CD4-positive, alpha-beta T cell (primary cell): ENCODE measurements at regions not wholly inside any gene's neighbourhood (a gene's known extent, or its start where the extent isn't known, plus 50 kb on each side); places are given as distances from the start of the nearest gene placed in this dataset.

Source experiments
- ATAC-seq: fragments of 200-7000 bp; cut with Tn5 transposase; one replicate; pipeline ENCODE4 v1.10.0; 2022; ENCODE audit warnings: mild to moderate bottlenecking; ENCODE audit not compliant: poor library complexity
- CTCF ChIA-PET: fragments of 350-600 bp; sonication (Branson Sonifier 250); formaldehyde crosslinking; loops from one replicate; lab custom pipeline; 2021; ENCODE audit warnings: antibody characterized with exemption, inconsistent platforms; lab: Charles Lee
- POLR2A ChIA-PET: fragments of 350-600 bp; sonication (Branson Sonifier 250); formaldehyde crosslinking; loops from one replicate; lab custom pipeline; 2021; ENCODE audit warnings: antibody characterized with exemption, inconsistent platforms; lab: Charles Lee
- DNase-seq, 14 experiments: peaks; one replicate each; pipeline ENCODE4 v3.0.0-alpha.2; 2013 to 2020; ENCODE audit warnings: mixed read lengths in 2 of 14
- H3K27ac ChIP-seq, 2 donors: one replicate each; pipeline versions ENCODE4 v1.5.1 to v1.7.0; 2013; ENCODE audit warnings: low read length in 2 of 2, low read depth in 1 of 2, mild to moderate bottlenecking in 1 of 2
- H3K27me3 ChIP-seq, 2 experiments: 1 replicate in 1 of 2; 2 replicates in 1 of 2; pipeline versions ENCODE4 v1.6.1 to v1.7.0; 2013; ENCODE audit warnings: low read length in 2 of 2, control low read depth in 1 of 2, mild to moderate bottlenecking in 1 of 2, moderate library complexity in 1 of 2; ENCODE audit not compliant: insufficient read depth in 2 of 2, control insufficient read depth in 1 of 2
- H3K36me3 ChIP-seq: one replicate; pipeline ENCODE4 v1.6.1; 2013; ENCODE audit warnings: low read length, control low read depth; ENCODE audit not compliant: insufficient read depth
- H3K4me1 ChIP-seq: one replicate; pipeline ENCODE4 v1.6.1; 2013; ENCODE audit warnings: low read length, control low read depth; ENCODE audit not compliant: insufficient read depth
- H3K4me3 ChIP-seq: one replicate; pipeline ENCODE4 v1.5.1; 2013; ENCODE audit warnings: mild to moderate bottlenecking, low read length, moderate library complexity
- H3K9me3 ChIP-seq, 2 experiments: 1 replicate in 1 of 2; 2 replicates in 1 of 2; pipeline versions ENCODE4 v1.6.1 to v1.7.0; 2013; ENCODE audit warnings: low read length in 2 of 2, mild to moderate bottlenecking in 2 of 2, control low read depth in 1 of 2, moderate library complexity in 1 of 2; ENCODE audit not compliant: control insufficient read depth in 1 of 2, insufficient read depth in 1 of 2
- H3K27ac Mint-ChIP-seq: one replicate; pipeline ENCODE4 v1.8.0; 2020; ENCODE audit warnings: mixed read lengths
- H3K27me3 Mint-ChIP-seq: one replicate; pipeline ENCODE4 v1.8.0; 2021; ENCODE audit warnings: mixed read lengths
- H3K36me3 Mint-ChIP-seq: one replicate; pipeline ENCODE4 v1.8.0; 2021; ENCODE audit warnings: low read depth, mixed read lengths
- H3K4me1 Mint-ChIP-seq: one replicate; pipeline ENCODE4 v1.8.0; 2021; ENCODE audit warnings: low read depth, mixed read lengths
- H3K4me3 Mint-ChIP-seq: one replicate; pipeline ENCODE4 v1.8.0; 2020; ENCODE audit warnings: mild to moderate bottlenecking, mixed read lengths
- H3K9me3 Mint-ChIP-seq: one replicate; pipeline ENCODE4 v1.8.0; 2020; ENCODE audit warnings: mixed read lengths
- CTCF ChIP-seq: fragments of 200-600 bp; IDR thresholded peaks from one replicate; pipeline ENCODE4 v1.8.0; 2022; ENCODE audit warnings: antibody characterized with exemption, mild to moderate bottlenecking
- intact Hi-C, 2 experiments: fragments of 100-400 bp; cut with DNase I in 1 of 2; cut with micrococcal nuclease in 1 of 2; formaldehyde crosslinking; loops; one replicate each; pipeline versions ENCODE4 v1.15.1 to v1.9.0; 2023 to 2025; cut with DNase I, micrococcal nuclease

- peaks cover 5% of the 10 kb centered on the region for H3K36me3 Mint-ChIP-seq
- ATAC-seq: no peak
- no peaks in the 10 kb centered on the region for H3K27me3 ChIP-seq
- no peaks in the 10 kb centered on the region for H3K36me3 ChIP-seq
- H3K27ac ChIP-seq: no peak overlapping the region
- H3K4me1 Mint-ChIP-seq: no peaks in the 10 kb centered on the region
- no peaks in the 10 kb centered on the region for H3K4me1 ChIP-seq
- no peak overlapping the region for H3K4me3 ChIP-seq
- no peak overlapping the region for H3K4me3 Mint-ChIP-seq
- H3K9me3 ChIP-seq: peaks cover 0 to 11% of the 10 kb centered on the region in 2 experiments
- POLR2A ChIA-PET: interaction anchor here (0.5 kb wide), 1 partner anchor 665 kb away, joined by 3 read pairs; no protein-coding TSS in a partner anchor
- no peaks in the 10 kb centered on the region for H3K27me3 Mint-ChIP-seq
- CTCF ChIA-PET: no interaction called here
- H3K9me3 Mint-ChIP-seq: peaks cover 6% of the 10 kb centered on the region
- H3K27ac Mint-ChIP-seq: no peak overlapping the region
- DNase-seq: no peak
- intact Hi-C loops: no loop called here
- TF ChIP-seq CTCF: no peak
Measured at GRCh38 chr6:14470671-14471070, 353.1 kb downstream of the CD83 start.

GRCh38 chr6:14472255-14472985 is 354.8 kb downstream of the CD83 start:
- no peaks in the 10 kb centered on the region for H3K4me1 ChIP-seq
- Mint-ChIP-seq H3K4me3 (no peak overlapping the region), H3K27ac (no peak overlapping the region), H3K36me3 (peaks cover 5% of the 10 kb centered on the region), H3K4me1 (no peaks in the 10 kb centered on the region), H3K9me3 (peaks cover 6% of the 10 kb centered on the region), H3K27me3 (no peaks in the 10 kb centered on the region)
- TF ChIP-seq CTCF: no peak
- no peak for ATAC-seq
- peaks cover 0 to 11% of the 10 kb centered on the region in 2 experiments for H3K9me3 ChIP-seq
- H3K36me3 ChIP-seq: no peaks in the 10 kb centered on the region
- DNase-seq: no peak
- intact Hi-C loops: no loop called here
- H3K27ac ChIP-seq: no peak overlapping the region
- H3K27me3 ChIP-seq: no peaks in the 10 kb centered on the region
- H3K4me3 ChIP-seq: no peak overlapping the region
- ChIA-PET CTCF (no interaction called here), POLR2A (no interaction called here)

- Mint-ChIP-seq H3K36me3 (peaks cover under 1% of the 10 kb centered on the region), H3K4me1 (no peaks in the 10 kb centered on the region), H3K27me3 (no peaks in the 10 kb centered on the region), H3K27ac (no peak overlapping the region), H3K4me3 (no peak overlapping the region), H3K9me3 (peaks cover 6% of the 10 kb centered on the region)
- Histone ChIP-seq H3K9me3 (peaks cover 0 to 11% of the 10 kb centered on the region in 2 experiments), H3K36me3 (no peaks in the 10 kb centered on the region), H3K4me3 (no peak overlapping the region), H3K4me1 (no peaks in the 10 kb centered on the region), H3K27me3 (no peaks in the 10 kb centered on the region), H3K27ac (no peak overlapping the region)
- TF ChIP-seq CTCF: no peak
- ChIA-PET CTCF (no interaction called here), POLR2A (no interaction called here)
- no peak for ATAC-seq
- intact Hi-C loops: no loop called here
- no peak for DNase-seq
Measured at GRCh38 chr6:14472986-14473337, 355.4 kb downstream of the CD83 start.
